HCT116 (cell line): ENCODE measurements at regions not wholly inside any gene's neighbourhood (a gene's known extent, or its start where the extent isn't known, plus 50 kb on each side); places are given as distances from the start of the nearest gene placed in this dataset.

ENCODE experiments used
- ATAC-seq: fragments of 200-7000 bp; cut with Tn5 transposase; 2 replicates; pipeline ENCODE4 v1.9.1; 2020; ENCODE audit warnings: mild to moderate bottlenecking, moderate library complexity
- BruUV-seq: library from RNA; stranded (reverse); fragments of 400-500 nt; replicated peaks from 2 replicates; lab custom pipeline; 2021; lab: Mats Ljungman, UMichigan
- CTCF ChIA-PET: fragments of 300-600 bp; sonication (Branson Sonifier 250); formaldehyde crosslinking; loops from one replicate; lab custom pipeline; 2021; ENCODE audit warnings: antibody characterized with exemption; lab: Charles Lee
- POLR2A ChIA-PET: fragments of 300-600, 350-600 bp; sonication (Branson Sonifier 250); formaldehyde crosslinking; loops from one replicate; lab custom pipeline; 2021; ENCODE audit warnings: antibody characterized with exemption; lab: Charles Lee
- RAD21 ChIA-PET, 2 experiments: fragments of 300-600 bp; sonication (Branson Sonifier 250); formaldehyde crosslinking; loops; one replicate each; lab custom pipeline; 2023; ENCODE audit warnings: low total read pairs in 2 of 2; ENCODE audit not compliant: uncharacterized antibody in 2 of 2, unreplicated experiment in 2 of 2, low non-redundant PET in 1 of 2; lab: Charles Lee
- DNase-seq: peaks from one replicate; pipeline ENCODE4 v3.0.0-alpha.2; 2010; ENCODE audit warnings: low read depth, low spot score
- H2AFZ ChIP-seq: fragments of 200-600 bp; shearing (Covaris generic), sonication (generic); 2 replicates; pipeline ENCODE4 v1.6.1; 2017; ENCODE audit warnings: low read depth, mixed run types, mixed read lengths, antibody characterized with exemption, low read length; ENCODE audit not compliant: poor library complexity, severe bottlenecking
- H3K27ac ChIP-seq: 2 replicates; pipeline ENCODE4 v1.5.1; 2012; ENCODE audit warnings: low read depth, low read length
- H3K27me3 ChIP-seq: fragments of 200-600 bp; sonication (generic); 2 replicates; pipeline ENCODE4 v1.6.1; 2016; ENCODE audit warnings: mixed run types, low read length, mixed read lengths; ENCODE audit not compliant: insufficient read depth
- H3K36me3 ChIP-seq, 2 experiments: fragments of 200-500 bp in 1 of 2; fragments of 200-600 bp in 1 of 2; sonication (Bioruptor generic) in 1 of 2; sonication (generic) in 1 of 2; 2 replicates each; pipeline versions ENCODE4 v1.5.1 to v1.6.1; 2014 to 2016; ENCODE audit warnings: low read length in 2 of 2, inconsistent platforms in 1 of 2, mixed read lengths in 1 of 2, mixed run types in 1 of 2; ENCODE audit not compliant: insufficient read depth in 2 of 2, control insufficient read depth in 1 of 2
- H3K4me1 ChIP-seq, 2 experiments: fragments of 200-600 bp in 1 of 2; sonication (generic) in 1 of 2; 2 replicates each; pipeline versions ENCODE4 v1.5.1 to v1.6.1; 2012 to 2017; ENCODE audit warnings: low read length in 2 of 2, inconsistent platforms in 1 of 2, mild to moderate bottlenecking in 1 of 2, mixed read lengths in 1 of 2, mixed run types in 1 of 2, moderate library complexity in 1 of 2; ENCODE audit not compliant: insufficient read depth in 2 of 2, control insufficient read depth in 1 of 2
- H3K4me2 ChIP-seq: fragments of 200-600 bp; sonication (generic); 2 replicates; pipeline ENCODE4 v1.6.1; 2017; ENCODE audit warnings: mixed run types, low read length, mixed read lengths
- H3K4me3 ChIP-seq, 2 experiments: fragments of 200-600 bp in 1 of 2; sonication (generic) in 1 of 2; replicated peaks in 1 of 2; 2 replicates each; pipeline ENCODE4 v1.5.1; 2011 to 2016; ENCODE audit warnings: low read length in 2 of 2, control low read depth in 1 of 2, low read depth in 1 of 2, mild to moderate bottlenecking in 1 of 2, mixed read lengths in 1 of 2, mixed run types in 1 of 2
- H3K79me2 ChIP-seq: fragments of 200-600 bp; sonication (generic); 2 replicates; pipeline ENCODE4 v1.6.1; 2017; ENCODE audit warnings: mild to moderate bottlenecking, mixed run types, low read length, moderate library complexity, mixed read lengths; ENCODE audit not compliant: insufficient read depth
- H3K9ac ChIP-seq: fragments of 200-600 bp; sonication (generic); 2 replicates; pipeline ENCODE4 v1.6.1; 2016; ENCODE audit warnings: low read length, mixed read lengths
- H3K9me2 ChIP-seq: fragments of 200-600 bp; sonication (generic), shearing (Covaris generic); 2 replicates; pipeline ENCODE4 v1.6.1; 2017; ENCODE audit warnings: mixed run types, mild to moderate bottlenecking, moderate library complexity; ENCODE audit not compliant: insufficient read depth
- H3K9me3 ChIP-seq, 2 experiments: fragments of 200-500 bp in 1 of 2; fragments of 200-600 bp in 1 of 2; sonication (Bioruptor generic) in 1 of 2; sonication (generic) in 1 of 2; 2 replicates each; pipeline ENCODE4 v1.6.1; 2014 to 2017; ENCODE audit warnings: low read length in 2 of 2, mixed read lengths in 2 of 2, inconsistent platforms in 1 of 2, low read depth in 1 of 2, mild to moderate bottlenecking in 1 of 2, mixed run types in 1 of 2, moderate library complexity in 1 of 2; ENCODE audit not compliant: control insufficient read depth in 1 of 2, insufficient read depth in 1 of 2
- H4K20me1 ChIP-seq: fragments of 200-600 bp; sonication (generic), shearing (Covaris generic); 2 replicates; pipeline ENCODE4 v1.6.1; 2017; ENCODE audit warnings: mixed run types, mild to moderate bottlenecking, moderate library complexity; ENCODE audit not compliant: insufficient read depth
- CEBPB ChIP-seq: IDR thresholded peaks from 2 replicates; pipeline ENCODE4 v1.6.1; 2012; ENCODE audit warnings: low read depth
- POLR2AphosphoS5 ChIP-seq: IDR thresholded peaks from 2 replicates; pipeline ENCODE4 v1.6.1; 2011; ENCODE audit warnings: mild to moderate bottlenecking, low read depth, low read length, moderate library complexity
- RAD21 ChIP-seq: IDR thresholded peaks from 2 replicates; pipeline ENCODE4 v1.6.1; 2012; ENCODE audit warnings: low read depth, mild to moderate bottlenecking
- SIN3A ChIP-seq: IDR thresholded peaks from 2 replicates; pipeline ENCODE4 v1.6.1; 2012; ENCODE audit warnings: low read depth
- SRF ChIP-seq: IDR thresholded peaks from 2 replicates; pipeline ENCODE4 v1.6.1; 2012; ENCODE audit warnings: low read depth
- ZFX ChIP-seq: fragments of 450-650 bp; IDR thresholded peaks from 2 replicates; pipeline ENCODE4 v1.6.1; 2017
- ZNF274 ChIP-seq: fragments of 200-500 bp; sonication (Bioruptor generic); IDR thresholded peaks from 2 replicates; pipeline ENCODE4 v1.6.1; 2014; ENCODE audit warnings: mild to moderate bottlenecking, low read depth, low read length, inconsistent platforms
- intact Hi-C: fragments of 100-400 bp; cut with micrococcal nuclease; formaldehyde crosslinking; loops from 2 replicates; pipeline ENCODE4 v1.10.0; 2022
- TF ChIP-seq, protein P1 (sequence below): IDR thresholded peaks from 2 replicates; pipeline ENCODE4 v1.6.1; 2011; ENCODE audit warnings: mild to moderate bottlenecking, low read length, moderate library complexity; ENCODE audit not compliant: insufficient replicate concordance; ENCODE audit errors: extremely low read depth
- TF ChIP-seq, protein P2 (sequence below): IDR thresholded peaks from 2 replicates; pipeline ENCODE4 v1.6.1; 2012
- TF ChIP-seq, protein P3 (sequence below), 3 experiments: fragments of 200-600 bp in 1 of 3; sonication (generic) in 1 of 3; IDR thresholded peaks in 2 of 3; conservative IDR thresholded peaks in 1 of 3; 2 replicates each; pipeline ENCODE4 v1.5.1; 2012 to 2017; ENCODE audit warnings: low read depth in 2 of 3, low read length in 2 of 3, antibody characterized with exemption in 1 of 3, borderline replicate concordance in 1 of 3, control low read depth in 1 of 3, mild to moderate bottlenecking in 1 of 3, mixed read lengths in 1 of 3, mixed run types in 1 of 3, moderate library complexity in 1 of 3; ENCODE audit not compliant: insufficient read depth in 1 of 3

DNA sequence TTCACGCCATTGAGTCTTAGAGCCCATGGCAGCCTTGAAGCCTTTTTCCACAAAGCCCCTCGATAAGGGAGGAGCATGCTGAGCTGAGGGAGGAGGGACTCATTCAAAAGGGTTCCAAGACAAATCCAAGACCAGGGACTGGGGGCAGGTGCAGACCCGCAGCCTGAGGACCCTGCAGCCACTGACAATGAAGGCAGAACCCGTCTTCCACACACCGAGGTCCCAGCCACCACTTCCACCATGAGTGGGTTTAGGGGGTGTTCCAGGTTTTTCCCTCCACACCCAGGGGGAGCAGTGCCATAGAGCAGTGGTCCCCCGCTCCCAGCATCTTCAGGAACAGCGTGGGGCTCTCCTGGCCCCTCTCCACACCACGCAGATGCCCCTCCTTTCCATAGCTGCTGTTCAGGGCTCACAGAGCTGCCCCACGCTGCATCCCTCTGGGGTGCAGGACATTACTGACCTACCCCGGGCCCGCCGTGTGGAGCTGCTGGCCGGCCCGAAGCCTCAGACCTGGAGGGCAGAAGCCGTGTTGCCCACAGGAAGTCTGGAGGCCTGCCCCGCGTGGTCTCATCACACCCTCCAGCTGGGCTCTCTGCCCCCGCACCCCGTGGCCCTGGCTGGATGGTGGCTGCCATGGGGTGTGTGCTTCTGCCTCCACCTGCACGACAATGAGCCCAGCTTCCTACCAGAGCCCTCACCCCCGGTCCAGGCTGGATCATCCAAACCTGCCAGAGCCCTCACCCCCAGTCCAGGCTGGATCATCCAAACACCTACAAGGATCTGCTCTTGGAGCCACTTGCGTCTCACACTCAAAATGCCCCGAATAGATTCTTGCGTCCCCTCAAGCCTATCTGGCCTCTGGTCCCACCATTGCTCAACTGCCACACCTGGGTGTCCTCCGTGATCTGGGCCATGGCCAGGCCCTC is 220.0 kb upstream of the TCERG1L start:
- no peak for DNase-seq
- H3K9me2 ChIP-seq: no peaks in the 10 kb centered on the region
- ChIA-PET POLR2A (no interaction called here), RAD21 (no interaction called here), CTCF (no interaction called here)
- H3K4me1 ChIP-seq: no peaks in the 10 kb centered on the region
- no peaks in the 10 kb centered on the region for H3K9me3 ChIP-seq
- H4K20me1 ChIP-seq: no peaks in the 10 kb centered on the region
- intact Hi-C loops: no loop called here
- no peaks in the 10 kb centered on the region for H3K36me3 ChIP-seq
- TF ChIP-seq RAD21: no peak
- no peak for TF ChIP-seq SIN3A
- TF ChIP-seq, protein P1, sequence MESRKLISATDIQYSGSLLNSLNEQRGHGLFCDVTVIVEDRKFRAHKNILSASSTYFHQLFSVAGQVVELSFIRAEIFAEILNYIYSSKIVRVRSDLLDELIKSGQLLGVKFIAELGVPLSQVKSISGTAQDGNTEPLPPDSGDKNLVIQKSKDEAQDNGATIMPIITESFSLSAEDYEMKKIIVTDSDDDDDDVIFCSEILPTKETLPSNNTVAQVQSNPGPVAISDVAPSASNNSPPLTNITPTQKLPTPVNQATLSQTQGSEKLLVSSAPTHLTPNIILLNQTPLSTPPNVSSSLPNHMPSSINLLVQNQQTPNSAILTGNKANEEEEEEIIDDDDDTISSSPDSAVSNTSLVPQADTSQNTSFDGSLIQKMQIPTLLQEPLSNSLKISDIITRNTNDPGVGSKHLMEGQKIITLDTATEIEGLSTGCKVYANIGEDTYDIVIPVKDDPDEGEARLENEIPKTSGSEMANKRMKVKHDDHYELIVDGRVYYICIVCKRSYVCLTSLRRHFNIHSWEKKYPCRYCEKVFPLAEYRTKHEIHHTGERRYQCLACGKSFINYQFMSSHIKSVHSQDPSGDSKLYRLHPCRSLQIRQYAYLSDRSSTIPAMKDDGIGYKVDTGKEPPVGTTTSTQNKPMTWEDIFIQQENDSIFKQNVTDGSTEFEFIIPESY: no peak
- no peak for TF ChIP-seq SRF
- TF ChIP-seq ZFX: no peak
- TF ChIP-seq, protein P2, sequence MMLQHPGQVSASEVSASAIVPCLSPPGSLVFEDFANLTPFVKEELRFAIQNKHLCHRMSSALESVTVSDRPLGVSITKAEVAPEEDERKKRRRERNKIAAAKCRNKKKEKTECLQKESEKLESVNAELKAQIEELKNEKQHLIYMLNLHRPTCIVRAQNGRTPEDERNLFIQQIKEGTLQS: no peak
- no peak for TF ChIP-seq ZNF274
- no peak for TF ChIP-seq POLR2AphosphoS5
- TF ChIP-seq, protein P3, sequence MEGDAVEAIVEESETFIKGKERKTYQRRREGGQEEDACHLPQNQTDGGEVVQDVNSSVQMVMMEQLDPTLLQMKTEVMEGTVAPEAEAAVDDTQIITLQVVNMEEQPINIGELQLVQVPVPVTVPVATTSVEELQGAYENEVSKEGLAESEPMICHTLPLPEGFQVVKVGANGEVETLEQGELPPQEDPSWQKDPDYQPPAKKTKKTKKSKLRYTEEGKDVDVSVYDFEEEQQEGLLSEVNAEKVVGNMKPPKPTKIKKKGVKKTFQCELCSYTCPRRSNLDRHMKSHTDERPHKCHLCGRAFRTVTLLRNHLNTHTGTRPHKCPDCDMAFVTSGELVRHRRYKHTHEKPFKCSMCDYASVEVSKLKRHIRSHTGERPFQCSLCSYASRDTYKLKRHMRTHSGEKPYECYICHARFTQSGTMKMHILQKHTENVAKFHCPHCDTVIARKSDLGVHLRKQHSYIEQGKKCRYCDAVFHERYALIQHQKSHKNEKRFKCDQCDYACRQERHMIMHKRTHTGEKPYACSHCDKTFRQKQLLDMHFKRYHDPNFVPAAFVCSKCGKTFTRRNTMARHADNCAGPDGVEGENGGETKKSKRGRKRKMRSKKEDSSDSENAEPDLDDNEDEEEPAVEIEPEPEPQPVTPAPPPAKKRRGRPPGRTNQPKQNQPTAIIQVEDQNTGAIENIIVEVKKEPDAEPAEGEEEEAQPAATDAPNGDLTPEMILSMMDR (IDR thresholded peaks at IDR 0.05 in 2 of 3, conservative IDR thresholded peaks at IDR 0.05 in 1 of 3; ENCODE audit: borderline replicate concordance in 1 of 3, insufficient read depth in 1 of 3, low read depth in 2 of 3, low read length in 2 of 3): no peak
- no peak for TF ChIP-seq CEBPB
- BruUV-seq: no TSS peak
- H3K27me3 ChIP-seq: no peaks in the 10 kb centered on the region
- H3K27ac ChIP-seq: no peak overlapping the region
- H2AFZ ChIP-seq: no peak overlapping the region
- no peak for ATAC-seq
- H3K4me3 ChIP-seq: no peak overlapping the region
- no peaks in the 10 kb centered on the region for H3K79me2 ChIP-seq
- no peak overlapping the region for H3K4me2 ChIP-seq
- no peak overlapping the region for H3K9ac ChIP-seq
